K562 (cell line): ENCODE measurements at regions not wholly inside any gene's neighbourhood (a gene's known extent, or its start where the extent isn't known, plus 50 kb on each side); places are given as distances from the start of the nearest gene placed in this dataset.

Source experiments
- MECOM ChIP-seq: fragments of 250-450 bp; sonication (Bioruptor Pico); IDR thresholded peaks from 2 replicates; pipeline ENCODE4 v1.8.0; 2022; ENCODE audit warnings: inconsistent platforms
- MTF1 ChIP-seq: fragments of 250-450 bp; sonication (Bioruptor Pico); IDR thresholded peaks from 2 replicates; pipeline ENCODE4 v1.9.0; 2021; ENCODE audit warnings: moderate library complexity, mild to moderate bottlenecking, inconsistent platforms, borderline replicate concordance
- SMARCA4 ChIP-seq: fragments of 450-650 bp; IDR thresholded peaks from 2 replicates; pipeline ENCODE4 v1.6.1; 2016
- SRSF3 ChIP-seq: fragments of 200-400 bp; formaldehyde crosslinking; IDR thresholded peaks from 2 replicates; pipeline ENCODE4 v1.6.1; 2016; ENCODE audit warnings: mild to moderate bottlenecking, low read length, moderate library complexity; ENCODE audit not compliant: insufficient read depth
- TF ChIP-seq, protein P1 (sequence below), 2 experiments: fragments of 450-650 bp in 1 of 2; IDR thresholded peaks; 2 replicates each; pipeline ENCODE4 v1.6.1; 2011 to 2017; ENCODE audit warnings: low read depth in 2 of 2, antibody characterized with exemption in 1 of 2, borderline replicate concordance in 1 of 2, low read length in 1 of 2, mild to moderate bottlenecking in 1 of 2, mixed read lengths in 1 of 2; ENCODE audit not compliant: control insufficient read depth in 1 of 2
- TF ChIP-seq, protein P2 (sequence below): IDR thresholded peaks from 2 replicates; pipeline ENCODE4 v1.6.1; 2011; ENCODE audit warnings: borderline replicate concordance, low read depth, mild to moderate bottlenecking, moderate library complexity, low read length; ENCODE audit not compliant: insufficient read depth, poor library complexity, severe bottlenecking

DNA sequence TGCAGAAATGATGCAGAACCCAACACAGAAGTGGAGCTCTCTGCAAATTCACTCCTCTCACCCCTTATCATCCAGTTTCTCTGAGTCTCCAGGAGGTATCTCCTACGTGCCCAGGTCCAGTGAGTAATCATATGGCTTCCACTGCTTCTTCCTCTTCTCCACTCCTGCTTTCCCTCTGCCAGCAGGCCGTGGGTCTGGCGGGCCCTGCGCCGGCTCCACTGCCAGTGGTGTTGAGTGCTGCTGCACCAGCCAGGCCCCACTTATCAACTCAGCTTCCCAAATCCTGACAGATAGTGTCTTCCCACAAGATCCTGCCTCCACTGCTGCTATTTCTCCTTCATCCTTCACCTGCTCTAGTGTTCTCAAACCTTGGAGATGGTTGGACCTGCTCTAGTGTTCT, 227.6 kb upstream of the PARD3B start (continued):
- TF ChIP-seq SMARCA4 (no peak), MTF1 (CRISPR knock-in tag) (no peak), MECOM (no peak), SRSF3 (no peak)
- TF ChIP-seq, protein P1, sequence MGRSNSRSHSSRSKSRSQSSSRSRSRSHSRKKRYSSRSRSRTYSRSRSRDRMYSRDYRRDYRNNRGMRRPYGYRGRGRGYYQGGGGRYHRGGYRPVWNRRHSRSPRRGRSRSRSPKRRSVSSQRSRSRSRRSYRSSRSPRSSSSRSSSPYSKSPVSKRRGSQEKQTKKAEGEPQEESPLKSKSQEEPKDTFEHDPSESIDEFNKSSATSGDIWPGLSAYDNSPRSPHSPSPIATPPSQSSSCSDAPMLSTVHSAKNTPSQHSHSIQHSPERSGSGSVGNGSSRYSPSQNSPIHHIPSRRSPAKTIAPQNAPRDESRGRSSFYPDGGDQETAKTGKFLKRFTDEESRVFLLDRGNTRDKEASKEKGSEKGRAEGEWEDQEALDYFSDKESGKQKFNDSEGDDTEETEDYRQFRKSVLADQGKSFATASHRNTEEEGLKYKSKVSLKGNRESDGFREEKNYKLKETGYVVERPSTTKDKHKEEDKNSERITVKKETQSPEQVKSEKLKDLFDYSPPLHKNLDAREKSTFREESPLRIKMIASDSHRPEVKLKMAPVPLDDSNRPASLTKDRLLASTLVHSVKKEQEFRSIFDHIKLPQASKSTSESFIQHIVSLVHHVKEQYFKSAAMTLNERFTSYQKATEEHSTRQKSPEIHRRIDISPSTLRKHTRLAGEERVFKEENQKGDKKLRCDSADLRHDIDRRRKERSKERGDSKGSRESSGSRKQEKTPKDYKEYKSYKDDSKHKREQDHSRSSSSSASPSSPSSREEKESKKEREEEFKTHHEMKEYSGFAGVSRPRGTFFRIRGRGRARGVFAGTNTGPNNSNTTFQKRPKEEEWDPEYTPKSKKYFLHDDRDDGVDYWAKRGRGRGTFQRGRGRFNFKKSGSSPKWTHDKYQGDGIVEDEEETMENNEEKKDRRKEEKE (IDR thresholded peaks at IDR 0.05; ENCODE audit: borderline replicate concordance in 1 of 2, control insufficient read depth in 1 of 2, low read depth in 2 of 2, low read length in 1 of 2) = no peak
- TF ChIP-seq, protein P2, sequence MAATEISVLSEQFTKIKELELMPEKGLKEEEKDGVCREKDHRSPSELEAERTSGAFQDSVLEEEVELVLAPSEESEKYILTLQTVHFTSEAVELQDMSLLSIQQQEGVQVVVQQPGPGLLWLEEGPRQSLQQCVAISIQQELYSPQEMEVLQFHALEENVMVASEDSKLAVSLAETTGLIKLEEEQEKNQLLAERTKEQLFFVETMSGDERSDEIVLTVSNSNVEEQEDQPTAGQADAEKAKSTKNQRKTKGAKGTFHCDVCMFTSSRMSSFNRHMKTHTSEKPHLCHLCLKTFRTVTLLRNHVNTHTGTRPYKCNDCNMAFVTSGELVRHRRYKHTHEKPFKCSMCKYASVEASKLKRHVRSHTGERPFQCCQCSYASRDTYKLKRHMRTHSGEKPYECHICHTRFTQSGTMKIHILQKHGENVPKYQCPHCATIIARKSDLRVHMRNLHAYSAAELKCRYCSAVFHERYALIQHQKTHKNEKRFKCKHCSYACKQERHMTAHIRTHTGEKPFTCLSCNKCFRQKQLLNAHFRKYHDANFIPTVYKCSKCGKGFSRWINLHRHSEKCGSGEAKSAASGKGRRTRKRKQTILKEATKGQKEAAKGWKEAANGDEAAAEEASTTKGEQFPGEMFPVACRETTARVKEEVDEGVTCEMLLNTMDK = no peak
